NCI-H345 treated with DMSO at 0.1 percent for 48 hours (cell line): ENCODE measurements at regions not wholly inside any gene's neighbourhood (a gene's known extent, or its start where the extent isn't known, plus 50 kb on each side); places are given as distances from the start of the nearest gene placed in this dataset.
"Not testable (repeated sequence)": the region's sequence is repeated elsewhere in the genome, so short reads cannot be mapped to it uniquely, and the experiment has no call there.

Experiments used
- DNase-seq: peaks from one replicate; lab custom pipeline; 2025; ENCODE audit not compliant: unreplicated experiment; lab: John Stamatoyannopoulos, UW

- DNase-seq, result no peak
These were observed 325.0 kb downstream of the OXSM start for GRCh38 chr3:26114851-26115250.

GRCh38 chr3:26118165-26118564 is 328.3 kb downstream of the OXSM start:
- no peak for DNase-seq

- no peak for DNase-seq
These were observed 343.1 kb downstream of the OXSM start for GRCh38 chr3:26132942-26133341.

GRCh38 chr3:26141296-26141695 is 351.4 kb downstream of the OXSM start:
- DNase-seq, result no peak

GRCh38 chr3:26145769-26146168 is 355.9 kb downstream of the OXSM start:
- no peak for DNase-seq

GRCh38 chr3:26157428-26157827 is 367.5 kb downstream of the OXSM start:
- not testable (repeated sequence) for DNase-seq

- DNase-seq, result no peak
These were observed 381.1 kb downstream of the OXSM start for GRCh38 chr3:26171006-26171405.

- DNase-seq, result no peak
These were observed 401.7 kb downstream of the OXSM start for GRCh38 chr3:26191556-26191955.

- no peak for DNase-seq
These were observed 403.7 kb downstream of the OXSM start for GRCh38 chr3:26193558-26193957.

GRCh38 chr3:26196781-26197180 is 406.9 kb downstream of the OXSM start:
- no peak for DNase-seq

- DNase-seq, result no peak
These were observed 408.7 kb downstream of the OXSM start for GRCh38 chr3:26198609-26199008.

GRCh38 chr3:26202169-26202568 is 412.3 kb downstream of the OXSM start:
- DNase-seq, result no peak

- DNase-seq, result no peak
These were observed 415.6 kb downstream of the OXSM start for GRCh38 chr3:26205475-26205874.

GRCh38 chr3:26208201-26208600 is 414.4 kb upstream of the LRRC3B start:
- no peak for DNase-seq

- DNase-seq, result no peak
These were observed 392.8 kb upstream of the LRRC3B start for GRCh38 chr3:26229801-26230200.

- DNase-seq, result no peak
These were observed 389.2 kb upstream of the LRRC3B start for GRCh38 chr3:26233374-26233773.

- DNase-seq, result no peak
These were observed 386.0 kb upstream of the LRRC3B start for GRCh38 chr3:26236531-26236930.

GRCh38 chr3:26237036-26237682 is 385.4 kb upstream of the LRRC3B start:
- no peak for DNase-seq

- not testable (repeated sequence) for DNase-seq
These were observed 378.0 kb upstream of the LRRC3B start for GRCh38 chr3:26244586-26244985.

GRCh38 chr3:26245236-26245635 is 377.3 kb upstream of the LRRC3B start:
- no peak for DNase-seq

GRCh38 chr3:26246901-26247300 is 375.7 kb upstream of the LRRC3B start:
- no peak for DNase-seq

GRCh38 chr3:26247712-26248111 is 374.9 kb upstream of the LRRC3B start:
- no peak for DNase-seq

GRCh38 chr3:26252001-26252400 is 370.6 kb upstream of the LRRC3B start:
- no peak for DNase-seq
